HepG2 (cell line): ENCODE measurements at regions not wholly inside any gene's neighbourhood (a gene's known extent, or its start where the extent isn't known, plus 50 kb on each side); places are given as distances from the start of the nearest gene placed in this dataset.

Experiments
- ATAC-seq: fragments of 200-7000 bp; cut with Tn5 transposase; 3 replicates; pipeline ENCODE4 v1.9.1; 2020; ENCODE audit warnings: mild to moderate bottlenecking, moderate library complexity
- BruUV-seq: library from RNA; stranded (reverse); fragments of 400-500 nt; replicated peaks from 2 replicates; lab custom pipeline; 2021; lab: Mats Ljungman, UMichigan
- CTCF ChIA-PET: fragments of 300-600 bp; formaldehyde crosslinking; extraction: SDS; loops from one replicate; lab custom pipeline; 2021; ENCODE audit warnings: low total read pairs, inconsistent platforms, low intra/inter-chr PET ratio; lab: Yijun Ruan, JAX
- POLR2A ChIA-PET: fragments of 350-600 bp; sonication (Branson Sonifier 250); formaldehyde crosslinking; loops from one replicate; lab custom pipeline; 2020; ENCODE audit warnings: antibody characterized with exemption, inconsistent platforms; lab: Yijun Ruan, JAX
- DNase-seq: peaks from one replicate; pipeline ENCODE4 v3.0.0-alpha.2; 2015; ENCODE audit warnings: low spot score
- FAIRE-seq: peaks from 3 replicates; lab custom pipeline; 2011; peaks lifted over from hg19 to GRCh38; lab: Jason Lieb, UNC
- H2AFZ ChIP-seq: one replicate; pipeline ENCODE4 v1.6.1; 2011; ENCODE audit warnings: low read length, inconsistent platforms
- H3K27ac ChIP-seq: fragments of 300-600 bp; 3 replicates; pipeline ENCODE4 v1.8.0; 2011; ENCODE audit warnings: mixed run types, mild to moderate bottlenecking, mixed read lengths, low read length, inconsistent platforms; ENCODE audit not compliant: insufficient read depth; ENCODE audit errors: extremely low read length
- H3K27me3 ChIP-seq, 2 experiments: fragments of 200-600 bp in 1 of 2; 2 replicates in 1 of 2; 3 replicates in 1 of 2; pipeline versions ENCODE4 v1.6.0 to v1.8.0; 2011; ENCODE audit warnings: low read length in 2 of 2, mild to moderate bottlenecking in 2 of 2, moderate library complexity in 2 of 2, inconsistent platforms in 1 of 2; ENCODE audit not compliant: insufficient read depth in 2 of 2, control insufficient read depth in 1 of 2
- H3K36me3 ChIP-seq, 2 experiments: fragments of 200-600 bp in 1 of 2; replicated peaks in 1 of 2; 2 replicates in 1 of 2; 3 replicates in 1 of 2; pipeline versions ENCODE4 v1.5.1 to v1.8.0; 2011; ENCODE audit warnings: low read length in 2 of 2, inconsistent platforms in 1 of 2; ENCODE audit not compliant: insufficient read depth in 2 of 2, control insufficient read depth in 1 of 2
- H3K4me1 ChIP-seq: 2 replicates; pipeline ENCODE4 v1.5.1; 2012; ENCODE audit warnings: low read length, inconsistent platforms; ENCODE audit not compliant: insufficient read depth
- H3K4me2 ChIP-seq: 2 replicates; pipeline ENCODE4 v1.6.0; 2011; ENCODE audit warnings: low read depth, low read length, inconsistent platforms
- H3K4me3 ChIP-seq, 3 experiments: fragments of 200-600 bp in 1 of 3; sonication (generic), shearing (Covaris generic) in 1 of 3; replicated peaks in 1 of 3; 2 replicates each; pipeline ENCODE4 v1.5.1; 2011 to 2016; ENCODE audit warnings: low read length in 3 of 3, inconsistent platforms in 2 of 3, low read depth in 2 of 3, mild to moderate bottlenecking in 2 of 3, control low read depth in 1 of 3, mixed read lengths in 1 of 3; ENCODE audit not compliant: insufficient read depth in 1 of 3
- H3K79me2 ChIP-seq: one replicate; pipeline ENCODE4 v1.6.1; 2011; ENCODE audit warnings: low read length, inconsistent platforms; ENCODE audit not compliant: insufficient read depth
- H3K9ac ChIP-seq: 2 replicates; pipeline ENCODE4 v1.6.0; 2011; ENCODE audit warnings: mild to moderate bottlenecking, low read depth, low read length, inconsistent platforms; ENCODE audit not compliant: insufficient read depth
- H3K9me3 ChIP-seq: 2 replicates; pipeline ENCODE4 v1.5.1; 2012; ENCODE audit warnings: mild to moderate bottlenecking, low read length
- H4K20me1 ChIP-seq: 2 replicates; pipeline ENCODE4 v1.6.0; 2011; ENCODE audit warnings: inconsistent platforms, mild to moderate bottlenecking, low read length, moderate library complexity; ENCODE audit not compliant: insufficient read depth
- HNF4G ChIP-seq, 2 experiments: sonication (generic) in 1 of 2; formaldehyde crosslinking in 1 of 2; IDR thresholded peaks; 2 replicates each; pipeline versions ENCODE4 v1.4.0 to v1.6.1; 2011 to 2020; ENCODE audit warnings: borderline replicate concordance in 2 of 2, low read depth in 2 of 2, mild to moderate bottlenecking in 2 of 2, low read length in 1 of 2, missing genetic modification reagents in 1 of 2, moderate library complexity in 1 of 2
- HNRNPH1 ChIP-seq: fragments of 200-400 bp; formaldehyde crosslinking; optimal IDR thresholded peaks from 2 replicates; pipeline ENCODE3; 2017; ENCODE audit warnings: mild to moderate bottlenecking, low read depth, low read length
- KMT2B ChIP-seq: IDR thresholded peaks from 2 replicates; pipeline ENCODE4 v1.6.1; 2016; ENCODE audit warnings: missing genetic modification reagents, missing compliant biosample characterization
- ZBTB38 ChIP-seq: sonication (generic); formaldehyde crosslinking; IDR thresholded peaks from 2 replicates; pipeline ENCODE4 v1.5.1; 2020; ENCODE audit warnings: mild to moderate bottlenecking, missing genetic modification reagents
- ZMYM2 ChIP-seq: sonication (generic); formaldehyde crosslinking; IDR thresholded peaks from 2 replicates; pipeline ENCODE4 v1.8.0; 2022; ENCODE audit warnings: mild to moderate bottlenecking, missing genetic modification reagents
- ZNF30 ChIP-seq: sonication (generic); formaldehyde crosslinking; IDR thresholded peaks from 2 replicates; pipeline ENCODE4 v1.5.0; 2020; ENCODE audit warnings: mild to moderate bottlenecking, missing genetic modification reagents
- ZNF777 ChIP-seq: sonication (generic); formaldehyde crosslinking; IDR thresholded peaks from 2 replicates; pipeline ENCODE4 v1.4.0; 2020; ENCODE audit warnings: missing genetic modification reagents
- in situ Hi-C: cut with HindIII; loops from 2 replicates; pipeline ENCODE4 v1.10.0; 2017; ENCODE audit warnings: low pct_unique_long_range_greater_than_20kb; ENCODE audit not compliant: extremely low pct_ligation_motif_present
- intact Hi-C: fragments of 100-400 bp; cut with micrococcal nuclease; formaldehyde crosslinking; loops from one replicate; pipeline ENCODE4 v1.10.0; 2022; ENCODE audit not compliant: unreplicated experiment
- TF ChIP-seq, protein P1 (sequence below), 2 experiments: sonication (generic) in 1 of 2; formaldehyde crosslinking in 1 of 2; IDR thresholded peaks; 2 replicates each; pipeline versions ENCODE4 v1.4.0 to v1.6.1; 2016 to 2020; ENCODE audit warnings: borderline replicate concordance in 1 of 2, low read depth in 1 of 2, mild to moderate bottlenecking in 1 of 2, missing genetic modification reagents in 1 of 2
- TF ChIP-seq, protein P2 (sequence below): sonication (generic); formaldehyde crosslinking; IDR thresholded peaks from 2 replicates; pipeline ENCODE4 v1.4.0; 2020; ENCODE audit warnings: missing genetic modification reagents, mild to moderate bottlenecking, borderline replicate concordance
- TF ChIP-seq, protein P3 (sequence below): sonication (generic); formaldehyde crosslinking; IDR thresholded peaks from 2 replicates; pipeline ENCODE4 v1.4.0; 2020; ENCODE audit warnings: mild to moderate bottlenecking, missing genetic modification reagents

DNA sequence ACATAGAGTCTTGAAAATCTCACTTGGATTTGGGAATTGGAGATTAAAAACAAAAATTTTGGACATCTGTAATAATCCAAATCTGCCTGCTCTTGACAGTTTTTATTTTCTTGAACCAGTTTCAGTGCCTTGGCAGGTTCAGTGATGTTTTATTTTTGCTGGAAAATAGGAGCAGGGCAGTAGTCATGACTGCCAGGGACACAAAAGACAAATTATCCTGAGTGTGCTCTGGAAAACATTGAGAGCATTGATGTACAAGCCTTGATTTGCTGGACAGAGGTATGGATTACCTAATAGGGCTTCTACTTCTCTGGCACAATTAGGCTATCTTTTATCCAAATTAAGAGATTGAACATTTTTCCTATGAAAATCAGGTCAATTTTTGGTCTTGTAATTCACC, 123.4 kb upstream of the SFRP2 start:
- intact Hi-C loops (no loop called here), in situ Hi-C loops (no loop called here)
- no peaks in the 10 kb centered on the region for H3K4me1 ChIP-seq
- no peak overlapping the region for H3K4me3 ChIP-seq
- DNase-seq (no peak), ATAC-seq (no peak), FAIRE-seq (no peak)
- H2AFZ ChIP-seq: no peak overlapping the region
- TF ChIP-seq, protein P1, sequence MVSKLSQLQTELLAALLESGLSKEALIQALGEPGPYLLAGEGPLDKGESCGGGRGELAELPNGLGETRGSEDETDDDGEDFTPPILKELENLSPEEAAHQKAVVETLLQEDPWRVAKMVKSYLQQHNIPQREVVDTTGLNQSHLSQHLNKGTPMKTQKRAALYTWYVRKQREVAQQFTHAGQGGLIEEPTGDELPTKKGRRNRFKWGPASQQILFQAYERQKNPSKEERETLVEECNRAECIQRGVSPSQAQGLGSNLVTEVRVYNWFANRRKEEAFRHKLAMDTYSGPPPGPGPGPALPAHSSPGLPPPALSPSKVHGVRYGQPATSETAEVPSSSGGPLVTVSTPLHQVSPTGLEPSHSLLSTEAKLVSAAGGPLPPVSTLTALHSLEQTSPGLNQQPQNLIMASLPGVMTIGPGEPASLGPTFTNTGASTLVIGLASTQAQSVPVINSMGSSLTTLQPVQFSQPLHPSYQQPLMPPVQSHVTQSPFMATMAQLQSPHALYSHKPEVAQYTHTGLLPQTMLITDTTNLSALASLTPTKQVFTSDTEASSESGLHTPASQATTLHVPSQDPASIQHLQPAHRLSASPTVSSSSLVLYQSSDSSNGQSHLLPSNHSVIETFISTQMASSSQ (IDR thresholded peaks at IDR 0.05; ENCODE audit: low read depth): no peak
- TF ChIP-seq, protein P1 (CRISPR knock-in tag; IDR thresholded peaks at IDR 0.05; ENCODE audit: borderline replicate concordance): no peak
- TF ChIP-seq, protein P2, sequence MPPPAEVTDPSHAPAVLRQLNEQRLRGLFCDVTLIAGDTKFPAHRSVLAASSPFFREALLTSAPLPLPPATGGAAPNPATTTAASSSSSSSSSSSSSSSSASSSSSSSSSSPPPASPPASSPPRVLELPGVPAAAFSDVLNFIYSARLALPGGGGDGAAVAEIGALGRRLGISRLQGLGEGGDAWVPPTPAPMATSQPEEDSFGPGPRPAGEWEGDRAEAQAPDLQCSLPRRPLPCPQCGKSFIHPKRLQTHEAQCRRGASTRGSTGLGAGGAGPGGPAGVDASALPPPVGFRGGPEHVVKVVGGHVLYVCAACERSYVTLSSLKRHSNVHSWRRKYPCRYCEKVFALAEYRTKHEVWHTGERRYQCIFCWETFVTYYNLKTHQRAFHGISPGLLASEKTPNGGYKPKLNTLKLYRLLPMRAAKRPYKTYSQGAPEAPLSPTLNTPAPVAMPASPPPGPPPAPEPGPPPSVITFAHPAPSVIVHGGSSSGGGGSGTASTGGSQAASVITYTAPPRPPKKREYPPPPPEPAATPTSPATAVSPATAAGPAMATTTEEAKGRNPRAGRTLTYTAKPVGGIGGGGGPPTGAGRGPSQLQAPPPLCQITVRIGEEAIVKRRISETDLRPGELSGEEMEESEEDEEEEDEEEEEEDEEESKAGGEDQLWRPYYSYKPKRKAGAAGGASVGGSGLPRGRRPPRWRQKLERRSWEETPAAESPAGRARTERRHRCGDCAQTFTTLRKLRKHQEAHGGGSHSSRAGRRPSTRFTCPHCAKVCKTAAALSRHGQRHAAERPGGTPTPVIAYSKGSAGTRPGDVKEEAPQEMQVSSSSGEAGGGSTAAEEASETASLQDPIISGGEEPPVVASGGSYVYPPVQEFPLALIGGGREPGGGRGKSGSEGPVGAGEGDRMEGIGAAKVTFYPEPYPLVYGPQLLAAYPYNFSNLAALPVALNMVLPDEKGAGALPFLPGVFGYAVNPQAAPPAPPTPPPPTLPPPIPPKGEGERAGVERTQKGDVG (CRISPR knock-in tag): no peak
- TF ChIP-seq ZMYM2 (CRISPR knock-in tag) (no peak), ZNF777 (CRISPR knock-in tag) (no peak), ZNF30 (no peak), KMT2B (CRISPR knock-in tag) (no peak), HNRNPH1 (no peak), ZBTB38 (CRISPR knock-in tag) (no peak), HNF4G (IDR thresholded peaks at IDR 0.05; ENCODE audit: borderline replicate concordance, low read depth, low read length) (no peak), HNF4G (CRISPR knock-in tag; IDR thresholded peaks at IDR 0.05; ENCODE audit: borderline replicate concordance, low read depth) (no peak)
- TF ChIP-seq, protein P3, sequence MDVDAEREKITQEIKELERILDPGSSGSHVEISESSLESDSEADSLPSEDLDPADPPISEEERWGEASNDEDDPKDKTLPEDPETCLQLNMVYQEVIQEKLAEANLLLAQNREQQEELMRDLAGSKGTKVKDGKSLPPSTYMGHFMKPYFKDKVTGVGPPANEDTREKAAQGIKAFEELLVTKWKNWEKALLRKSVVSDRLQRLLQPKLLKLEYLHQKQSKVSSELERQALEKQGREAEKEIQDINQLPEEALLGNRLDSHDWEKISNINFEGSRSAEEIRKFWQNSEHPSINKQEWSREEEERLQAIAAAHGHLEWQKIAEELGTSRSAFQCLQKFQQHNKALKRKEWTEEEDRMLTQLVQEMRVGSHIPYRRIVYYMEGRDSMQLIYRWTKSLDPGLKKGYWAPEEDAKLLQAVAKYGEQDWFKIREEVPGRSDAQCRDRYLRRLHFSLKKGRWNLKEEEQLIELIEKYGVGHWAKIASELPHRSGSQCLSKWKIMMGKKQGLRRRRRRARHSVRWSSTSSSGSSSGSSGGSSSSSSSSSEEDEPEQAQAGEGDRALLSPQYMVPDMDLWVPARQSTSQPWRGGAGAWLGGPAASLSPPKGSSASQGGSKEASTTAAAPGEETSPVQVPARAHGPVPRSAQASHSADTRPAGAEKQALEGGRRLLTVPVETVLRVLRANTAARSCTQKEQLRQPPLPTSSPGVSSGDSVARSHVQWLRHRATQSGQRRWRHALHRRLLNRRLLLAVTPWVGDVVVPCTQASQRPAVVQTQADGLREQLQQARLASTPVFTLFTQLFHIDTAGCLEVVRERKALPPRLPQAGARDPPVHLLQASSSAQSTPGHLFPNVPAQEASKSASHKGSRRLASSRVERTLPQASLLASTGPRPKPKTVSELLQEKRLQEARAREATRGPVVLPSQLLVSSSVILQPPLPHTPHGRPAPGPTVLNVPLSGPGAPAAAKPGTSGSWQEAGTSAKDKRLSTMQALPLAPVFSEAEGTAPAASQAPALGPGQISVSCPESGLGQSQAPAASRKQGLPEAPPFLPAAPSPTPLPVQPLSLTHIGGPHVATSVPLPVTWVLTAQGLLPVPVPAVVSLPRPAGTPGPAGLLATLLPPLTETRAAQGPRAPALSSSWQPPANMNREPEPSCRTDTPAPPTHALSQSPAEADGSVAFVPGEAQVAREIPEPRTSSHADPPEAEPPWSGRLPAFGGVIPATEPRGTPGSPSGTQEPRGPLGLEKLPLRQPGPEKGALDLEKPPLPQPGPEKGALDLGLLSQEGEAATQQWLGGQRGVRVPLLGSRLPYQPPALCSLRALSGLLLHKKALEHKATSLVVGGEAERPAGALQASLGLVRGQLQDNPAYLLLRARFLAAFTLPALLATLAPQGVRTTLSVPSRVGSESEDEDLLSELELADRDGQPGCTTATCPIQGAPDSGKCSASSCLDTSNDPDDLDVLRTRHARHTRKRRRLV (CRISPR knock-in tag): no peak
- CTCF ChIA-PET: no interaction called here
- H3K4me2 ChIP-seq: no peak overlapping the region
- no peak overlapping the region for H3K9ac ChIP-seq
- H3K36me3 ChIP-seq: no peaks in the 10 kb centered on the region
- H3K9me3 ChIP-seq: no peaks in the 10 kb centered on the region
- POLR2A ChIA-PET: no interaction called here
- no peaks in the 10 kb centered on the region for H3K27me3 ChIP-seq
- no peaks in the 10 kb centered on the region for H3K79me2 ChIP-seq
- BruUV-seq: no TSS peak
- H4K20me1 ChIP-seq: no peaks in the 10 kb centered on the region
- H3K27ac ChIP-seq: no peak overlapping the region
